ENCODE measurements at regions not wholly inside any gene's neighbourhood (a gene's known extent, or its start where the extent isn't known, plus 50 kb on each side); places are given as distances from the start of the nearest gene placed in this dataset.

DNA sequence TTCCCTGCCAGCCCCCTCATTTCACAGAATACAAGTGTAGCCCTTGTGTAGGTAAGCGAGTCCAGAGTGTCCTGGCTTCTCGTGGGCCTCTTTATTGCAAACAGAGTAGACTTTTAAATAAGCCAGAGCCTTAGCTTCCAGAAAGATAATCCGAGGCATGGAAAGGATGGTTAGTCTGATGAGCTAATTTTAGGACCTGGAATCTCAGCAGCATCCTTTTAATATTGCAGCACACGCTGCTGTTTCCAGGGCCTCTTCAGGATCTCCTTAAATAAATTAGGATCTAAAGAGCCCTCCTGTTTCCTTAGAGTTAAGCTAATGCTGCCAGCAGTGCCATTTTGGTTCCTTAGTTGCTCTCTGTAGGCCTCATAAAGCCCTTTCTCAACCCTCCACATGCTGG, 99.2 kb downstream of the RFC3 start:
- TF ChIP-seq, protein P1, sequence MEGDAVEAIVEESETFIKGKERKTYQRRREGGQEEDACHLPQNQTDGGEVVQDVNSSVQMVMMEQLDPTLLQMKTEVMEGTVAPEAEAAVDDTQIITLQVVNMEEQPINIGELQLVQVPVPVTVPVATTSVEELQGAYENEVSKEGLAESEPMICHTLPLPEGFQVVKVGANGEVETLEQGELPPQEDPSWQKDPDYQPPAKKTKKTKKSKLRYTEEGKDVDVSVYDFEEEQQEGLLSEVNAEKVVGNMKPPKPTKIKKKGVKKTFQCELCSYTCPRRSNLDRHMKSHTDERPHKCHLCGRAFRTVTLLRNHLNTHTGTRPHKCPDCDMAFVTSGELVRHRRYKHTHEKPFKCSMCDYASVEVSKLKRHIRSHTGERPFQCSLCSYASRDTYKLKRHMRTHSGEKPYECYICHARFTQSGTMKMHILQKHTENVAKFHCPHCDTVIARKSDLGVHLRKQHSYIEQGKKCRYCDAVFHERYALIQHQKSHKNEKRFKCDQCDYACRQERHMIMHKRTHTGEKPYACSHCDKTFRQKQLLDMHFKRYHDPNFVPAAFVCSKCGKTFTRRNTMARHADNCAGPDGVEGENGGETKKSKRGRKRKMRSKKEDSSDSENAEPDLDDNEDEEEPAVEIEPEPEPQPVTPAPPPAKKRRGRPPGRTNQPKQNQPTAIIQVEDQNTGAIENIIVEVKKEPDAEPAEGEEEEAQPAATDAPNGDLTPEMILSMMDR (IDR thresholded peaks at IDR 0.05; ENCODE audit: low read depth, low read length), result no peak
- no peak for DNase-seq (ENCODE audit: low read depth in 2 of 2)
- no peak overlapping the region for H3K4me3 ChIP-seq (replicated peaks in 1 of 2; ENCODE audit: low read depth in 2 of 2, low read length in 2 of 2)

DNA sequence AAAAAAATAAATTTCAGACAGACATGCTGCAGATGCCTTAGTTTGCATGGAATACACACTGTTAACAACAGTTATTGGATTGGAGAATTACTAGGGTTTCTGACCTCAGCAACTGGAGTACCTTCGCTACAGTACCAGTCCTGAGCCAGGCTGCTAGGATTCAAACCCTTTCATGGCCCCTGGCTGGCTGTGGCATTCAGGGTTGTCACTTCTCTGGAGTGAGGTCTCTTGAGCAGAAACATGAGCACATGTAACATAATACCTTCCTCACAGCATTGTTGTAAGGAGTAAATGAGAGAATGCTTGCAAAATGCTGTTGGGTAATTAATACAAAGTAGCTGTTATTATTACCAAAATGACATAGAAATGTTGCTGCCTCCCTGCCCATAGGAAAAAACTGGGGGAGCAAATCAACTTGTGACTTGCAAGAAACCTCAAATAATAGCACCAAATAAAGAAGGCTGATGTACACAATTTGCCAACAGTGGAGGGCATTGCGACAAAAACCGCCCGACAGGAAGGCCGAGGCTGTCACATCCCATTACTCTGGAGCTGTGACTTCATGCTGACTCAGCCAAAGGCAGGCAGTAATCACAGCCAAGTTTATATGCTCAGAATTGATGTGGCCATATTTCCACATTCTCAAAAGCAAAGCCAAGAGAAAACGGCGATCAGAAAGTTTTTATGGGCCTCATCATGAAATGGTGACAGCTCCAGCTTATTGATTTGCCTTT, 100.4 kb downstream of the RFC3 start:
- TF ChIP-seq, protein P1 (IDR thresholded peaks at IDR 0.05; ENCODE audit: low read depth, low read length), result no peak
- no peak overlapping the region for H3K4me3 ChIP-seq (replicated peaks in 1 of 2; ENCODE audit: low read depth in 2 of 2, low read length in 2 of 2)
- DNase-seq (ENCODE audit: low read depth in 2 of 2), result peak; percentile 78 to 89

DNA sequence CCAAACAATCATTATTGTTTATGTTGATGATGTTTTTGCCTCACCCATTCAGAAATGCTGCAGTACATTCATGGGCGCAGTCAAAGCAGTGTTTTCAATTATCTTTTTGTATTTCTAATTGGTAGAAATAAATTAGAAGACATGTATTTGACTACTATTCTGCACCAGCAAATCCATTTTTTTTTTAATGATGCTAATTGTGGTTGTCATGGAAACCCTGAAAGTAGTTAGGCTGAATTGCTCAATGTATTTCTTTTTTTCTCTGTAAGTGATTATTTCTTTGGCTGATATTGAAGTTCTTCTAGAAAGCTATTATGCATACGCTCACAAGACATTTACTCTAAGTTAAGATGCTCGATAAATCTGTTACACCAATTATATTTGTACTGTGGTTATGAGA, 101.2 kb downstream of the RFC3 start:
- no peak for DNase-seq (ENCODE audit: low read depth in 2 of 2)
- H3K4me3 ChIP-seq (replicated peaks in 1 of 2; ENCODE audit: low read depth in 2 of 2, low read length in 2 of 2), result no peak overlapping the region
- TF ChIP-seq, protein P1 (IDR thresholded peaks at IDR 0.05; ENCODE audit: low read depth, low read length), result no peak

DNA sequence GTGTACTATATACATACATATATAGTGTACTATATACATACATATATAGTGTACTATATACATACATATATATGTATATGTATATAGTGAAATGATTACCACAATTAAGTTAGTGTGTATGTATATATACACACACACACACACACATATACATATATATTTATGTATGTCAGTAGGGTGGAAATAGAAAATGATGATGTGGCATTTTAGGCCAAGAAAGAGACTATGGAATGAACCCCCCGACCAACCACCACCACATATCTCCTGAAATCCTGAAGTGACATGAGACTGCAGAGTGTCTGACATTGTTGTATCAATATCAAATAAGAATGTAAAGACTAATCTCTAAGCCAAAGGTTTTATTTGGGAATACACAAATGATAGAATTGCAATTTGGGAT, 107.6 kb downstream of the RFC3 start:
- DNase-seq (ENCODE audit: low read depth in 2 of 2), result no peak
- no peak overlapping the region for H3K4me3 ChIP-seq (replicated peaks in 1 of 2; ENCODE audit: low read depth in 2 of 2, low read length in 2 of 2)
- TF ChIP-seq, protein P1 (IDR thresholded peaks at IDR 0.05; ENCODE audit: low read depth, low read length), result no peak

DNA sequence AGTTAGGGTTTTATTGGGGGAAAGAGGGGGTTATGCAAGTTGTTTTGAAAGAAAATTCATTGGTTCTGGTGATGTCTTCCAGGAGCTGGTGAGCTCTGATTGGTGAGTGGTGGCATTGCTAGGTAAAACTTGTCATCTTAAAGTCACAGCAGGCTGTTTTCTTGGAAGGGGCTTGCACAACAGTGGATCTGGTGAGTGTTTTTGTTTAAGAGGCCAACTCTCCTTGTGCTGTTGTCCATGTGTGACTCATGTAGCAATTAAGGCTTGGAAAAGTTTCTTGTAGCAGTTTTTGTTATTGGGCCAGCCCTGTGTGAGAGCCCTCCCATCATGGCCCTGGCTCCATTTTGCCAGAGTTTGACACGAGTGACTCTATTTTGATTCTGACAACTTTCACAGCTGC, 109.4 kb downstream of the RFC3 start:
- DNase-seq (ENCODE audit: low read depth in 2 of 2), result peak; percentile 60 to 77
- TF ChIP-seq, protein P1 (IDR thresholded peaks at IDR 0.05; ENCODE audit: low read depth, low read length), result no peak
- H3K4me3 ChIP-seq (replicated peaks in 1 of 2; ENCODE audit: low read depth in 2 of 2, low read length in 2 of 2), result no peak overlapping the region

DNA sequence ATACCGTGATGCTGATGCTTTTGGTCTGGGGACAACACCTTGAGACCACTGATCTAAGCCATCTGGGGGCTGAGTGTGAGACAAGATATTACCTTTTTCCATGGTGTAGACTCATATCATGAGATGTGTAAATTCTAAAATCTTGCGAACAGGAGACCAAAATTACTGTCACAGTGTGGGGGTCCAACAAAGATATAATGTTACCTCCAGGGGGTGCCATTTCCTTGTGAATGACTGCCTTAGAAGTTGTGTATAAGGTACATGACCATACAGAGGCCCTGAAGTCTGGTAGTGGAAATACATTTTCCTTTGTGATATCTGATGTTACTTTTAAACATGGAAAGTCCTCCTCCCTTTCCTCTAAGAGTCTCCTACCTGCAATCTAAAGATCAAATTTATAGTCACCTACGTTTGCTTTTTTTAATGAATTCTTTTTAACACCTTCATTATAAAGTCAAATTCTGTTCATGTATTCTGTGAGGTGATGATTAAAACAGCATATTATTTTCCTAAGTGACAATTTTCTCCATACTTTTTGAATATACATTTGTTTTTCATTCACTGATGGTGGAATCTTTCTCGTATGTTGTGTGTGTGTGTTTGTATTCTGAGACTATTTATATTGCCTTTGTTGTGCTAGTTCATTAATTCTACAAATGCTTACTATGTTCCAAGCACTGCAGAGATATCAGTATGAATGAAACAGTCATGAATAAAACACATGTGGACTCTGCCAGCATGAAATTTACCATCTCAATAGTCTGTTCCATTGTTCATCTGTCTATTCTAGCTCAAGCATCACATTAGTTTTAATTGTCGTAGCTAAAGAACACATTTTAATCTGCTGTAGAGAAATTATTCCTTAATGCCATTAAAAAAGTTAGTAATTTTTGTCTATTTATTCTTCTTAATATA, 113.7 kb downstream of the RFC3 start:
- H3K4me3 ChIP-seq (replicated peaks in 1 of 2; ENCODE audit: low read depth in 2 of 2, low read length in 2 of 2), result no peak overlapping the region
- TF ChIP-seq, protein P1 (IDR thresholded peaks at IDR 0.05; ENCODE audit: low read depth, low read length), result peak; percentile 47
- peak; percentile 65 to 74 for DNase-seq (ENCODE audit: low read depth in 2 of 2)

All from cardiac fibroblast (primary cell).